ENCODE measurements at regions not wholly inside any gene's neighbourhood (a gene's known extent, or its start where the extent isn't known, plus 50 kb on each side); places are given as distances from the start of the nearest gene placed in this dataset.

- no peak for TF ChIP-seq CTCF (IDR thresholded peaks at IDR 0.05)
- DNase-seq (ENCODE audit: low spot score) = no peak
- no peak for ATAC-seq (ENCODE audit: low FRiP score)
Measured at GRCh38 chr2:17035010-17035409, 369.4 kb upstream of the CYRIA start.

DNA sequence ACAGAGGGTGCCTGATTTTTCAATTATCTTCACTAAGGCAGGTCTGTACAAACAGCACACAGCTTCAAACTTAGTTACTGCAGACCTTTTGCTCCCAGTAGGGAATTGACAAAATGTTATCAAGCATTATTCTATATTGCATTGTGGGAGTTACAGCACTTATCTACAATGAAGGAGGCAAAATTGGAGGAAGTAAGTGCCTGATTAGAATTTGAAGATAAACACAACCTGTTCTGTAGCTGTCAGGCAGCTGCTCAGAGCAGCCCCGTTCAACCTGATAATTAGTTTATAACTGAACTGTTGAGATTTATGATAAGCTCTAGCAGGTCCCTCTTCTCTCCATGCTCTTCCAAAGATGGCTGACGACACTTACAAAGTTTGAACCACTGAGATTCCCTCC, 364.4 kb upstream of the CYRIA start:
- TF ChIP-seq CTCF (IDR thresholded peaks at IDR 0.05) = no peak
- ATAC-seq (ENCODE audit: low FRiP score) (no peak), DNase-seq (ENCODE audit: low spot score) (no peak)

DNA sequence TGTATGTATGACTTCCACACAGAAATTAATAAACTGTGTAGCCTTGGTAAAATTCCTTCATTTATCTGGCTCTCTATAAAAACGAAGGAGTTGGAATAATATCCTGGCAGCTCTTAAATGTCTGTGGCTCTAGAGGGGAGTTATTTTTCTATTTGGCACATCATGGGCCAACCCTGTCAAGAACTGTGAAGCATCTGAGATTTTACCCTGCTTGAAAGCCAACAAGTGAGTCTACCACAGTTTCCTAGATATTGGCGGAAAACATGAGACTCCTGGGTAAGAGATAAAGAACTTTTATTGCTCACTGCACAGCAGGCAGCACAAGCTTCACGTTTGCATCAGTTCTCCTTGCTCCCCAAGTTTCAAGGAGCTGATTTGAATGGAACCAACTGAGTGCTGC, 346.7 kb upstream of the CYRIA start:
- ATAC-seq (ENCODE audit: low FRiP score) (peak; percentile 57), DNase-seq (ENCODE audit: low spot score) (no peak)
- no peak for TF ChIP-seq CTCF (IDR thresholded peaks at IDR 0.05)

DNA sequence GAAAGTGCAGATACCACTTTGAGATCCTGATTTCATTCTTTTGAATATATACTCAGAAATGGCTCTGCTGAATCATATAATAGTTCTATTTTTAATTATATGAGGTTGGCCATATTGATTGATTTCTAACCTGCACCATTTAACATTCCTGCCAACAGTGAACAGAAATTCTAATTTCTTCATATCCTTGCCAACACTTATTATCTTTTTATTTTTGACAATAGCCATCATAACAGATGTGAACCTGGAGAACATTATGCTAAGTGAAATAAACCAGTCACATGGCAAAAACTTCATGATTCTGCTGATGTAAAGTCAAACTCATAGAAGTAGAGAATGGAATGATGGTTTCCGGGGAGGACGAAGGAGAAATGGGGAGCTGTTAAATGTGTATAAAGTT, 344.5 kb upstream of the CYRIA start:
- no peak for DNase-seq (ENCODE audit: low spot score)
- no peak for TF ChIP-seq CTCF (IDR thresholded peaks at IDR 0.05)
- no peak for ATAC-seq (ENCODE audit: low FRiP score)

DNA sequence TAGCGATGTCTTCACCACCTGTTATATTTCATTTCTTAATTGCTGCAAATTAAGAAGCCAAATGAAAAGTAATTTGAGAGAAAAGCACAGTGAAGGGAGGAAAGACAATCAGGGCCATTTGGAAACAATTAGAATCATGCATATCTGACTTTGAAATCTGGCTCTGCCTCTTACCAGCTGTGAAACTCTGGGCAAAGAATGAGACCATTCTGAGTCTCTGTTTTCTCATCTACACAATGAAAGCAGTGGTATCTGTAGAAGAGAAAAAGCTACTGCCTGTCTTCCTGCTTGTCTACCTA, 334.5 kb upstream of the CYRIA start:
- no peak for ATAC-seq (ENCODE audit: low FRiP score)
- no peak for TF ChIP-seq CTCF (IDR thresholded peaks at IDR 0.05)
- no peak for DNase-seq (ENCODE audit: low spot score)

DNA sequence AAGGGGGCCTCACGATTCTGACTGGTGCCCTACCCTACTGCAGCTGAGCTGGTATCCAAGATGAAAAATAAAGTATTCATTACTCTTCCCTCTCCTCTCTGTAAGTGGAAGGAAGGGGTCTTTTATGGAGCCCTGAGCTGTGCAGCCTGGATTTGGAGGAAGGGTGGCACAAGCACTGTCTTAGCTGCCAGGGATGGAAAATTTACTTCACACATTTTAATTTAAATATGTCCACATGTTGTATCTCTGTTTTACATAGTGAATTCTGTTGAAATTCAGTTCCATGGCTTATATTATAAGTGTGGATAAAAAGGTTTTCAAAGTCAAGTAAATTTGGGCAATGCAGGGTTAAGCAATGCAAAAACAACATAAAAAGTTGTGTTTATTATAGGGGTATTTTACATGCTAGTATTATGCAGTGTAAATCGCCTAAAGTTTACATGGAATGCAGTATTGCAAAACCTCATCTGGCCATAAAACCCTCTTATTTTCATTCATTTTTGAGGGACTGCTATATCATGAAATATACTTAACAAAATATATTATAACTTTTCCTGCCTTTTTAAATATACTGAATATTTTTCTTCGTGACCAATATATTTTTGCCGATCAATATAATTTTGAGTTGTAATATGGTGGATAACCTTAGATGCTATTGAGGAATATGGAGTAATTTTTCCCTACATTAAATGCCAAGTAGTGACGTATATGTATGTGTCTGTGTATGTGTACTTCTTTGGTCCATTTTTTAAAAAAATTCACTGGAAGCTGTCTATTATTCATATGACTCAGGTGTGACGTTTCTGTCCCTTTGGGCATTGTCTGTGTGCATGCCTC, 333.9 kb upstream of the CYRIA start:
- no peak for TF ChIP-seq CTCF (IDR thresholded peaks at IDR 0.05)
- no peak for ATAC-seq (ENCODE audit: low FRiP score)
- DNase-seq (ENCODE audit: low spot score) = no peak

GRCh38 chr2:16978301-16978700, 312.7 kb upstream of the CYRIA start:
- no peak for TF ChIP-seq CTCF (IDR thresholded peaks at IDR 0.05)
- no peak for ATAC-seq (ENCODE audit: low FRiP score)
- DNase-seq (ENCODE audit: low spot score) = no peak
